HEK293 (cell line): ENCODE measurements at regions not wholly inside any gene's neighbourhood (a gene's known extent, or its start where the extent isn't known, plus 50 kb on each side); places are given as distances from the start of the nearest gene placed in this dataset.

ENCODE experiments used
- CTCF ChIA-PET: fragments of 350-600 bp; formaldehyde crosslinking; extraction: SDS; loops from one replicate; lab custom pipeline; 2021; ENCODE audit warnings: antibody characterized with exemption; lab: Yijun Ruan, JAX
- POLR2A ChIA-PET: fragments of 300-600 bp; formaldehyde crosslinking; extraction: SDS; loops from one replicate; lab custom pipeline; 2020; ENCODE audit warnings: antibody characterized with exemption, inconsistent platforms; lab: Yijun Ruan, JAX
- H3K27ac ChIP-seq: fragments of 200-500 bp; sonication (Bioruptor generic); 2 replicates; pipeline ENCODE4 v1.5.1; 2014; ENCODE audit warnings: low read depth, low read length, control low read depth, inconsistent platforms; ENCODE audit errors: extremely low read depth
- H3K36me3 ChIP-seq, 2 experiments: fragments of 200-500 bp in 1 of 2; sonication (Bioruptor generic) in 1 of 2; 1 replicate in 1 of 2; 2 replicates in 1 of 2; pipeline ENCODE4 v1.5.1; 2014 to 2017; ENCODE audit warnings: inconsistent platforms in 2 of 2, low read length in 2 of 2; ENCODE audit not compliant: control insufficient read depth in 2 of 2, insufficient read depth in 1 of 2
- H3K4me1 ChIP-seq: fragments of 200-500 bp; sonication (Bioruptor generic); 2 replicates; pipeline ENCODE4 v1.5.1; 2014; ENCODE audit warnings: mild to moderate bottlenecking, low read length, inconsistent platforms; ENCODE audit not compliant: control insufficient read depth, insufficient read depth
- H3K4me3 ChIP-seq: 2 replicates; pipeline ENCODE4 v1.5.1; 2011; ENCODE audit warnings: low read depth, mild to moderate bottlenecking, control low read depth, low read length, moderate library complexity
- H3K9me3 ChIP-seq: fragments of 200-500 bp; sonication (Bioruptor generic); 2 replicates; pipeline ENCODE4 v1.5.1; 2014; ENCODE audit warnings: low read depth, low read length, inconsistent platforms; ENCODE audit not compliant: control insufficient read depth, insufficient read depth
- BCL11B ChIP-seq: fragments of 450-650 bp; formaldehyde crosslinking; IDR thresholded peaks from 2 replicates; pipeline ENCODE4 v1.5.1; 2016; ENCODE audit warnings: low read depth, missing biosample characterization, missing genetic modification characterization
- BCL6B ChIP-seq: fragments of 450-650 bp; formaldehyde crosslinking; IDR thresholded peaks from 2 replicates; pipeline ENCODE4 v1.5.1; 2017; ENCODE audit warnings: missing biosample characterization, missing genetic modification characterization
- GLIS1 ChIP-seq: fragments of 450-650 bp; formaldehyde crosslinking; IDR thresholded peaks from 2 replicates; pipeline ENCODE4 v1.5.1; 2016; ENCODE audit warnings: missing biosample characterization, missing genetic modification characterization
- GLIS2 ChIP-seq: fragments of 450-650 bp; formaldehyde crosslinking; IDR thresholded peaks from 2 replicates; pipeline ENCODE4 v1.5.1; 2016; ENCODE audit warnings: missing biosample characterization, missing genetic modification characterization
- KLF1 ChIP-seq: fragments of 450-650 bp; formaldehyde crosslinking; IDR thresholded peaks from 2 replicates; pipeline ENCODE4 v1.5.1; 2016; ENCODE audit warnings: missing biosample characterization, missing genetic modification characterization
- KLF17 ChIP-seq: fragments of 450-650 bp; formaldehyde crosslinking; IDR thresholded peaks from 2 replicates; pipeline ENCODE4 v1.5.1; 2016; ENCODE audit warnings: missing biosample characterization, missing genetic modification characterization
- PRDM10 ChIP-seq: fragments of 450-650 bp; formaldehyde crosslinking; IDR thresholded peaks from 2 replicates; pipeline ENCODE4 v1.5.1; 2016; ENCODE audit warnings: missing biosample characterization, missing genetic modification characterization
- PRDM4 ChIP-seq: fragments of 450-650 bp; formaldehyde crosslinking; IDR thresholded peaks from 2 replicates; pipeline ENCODE4 v1.5.1; 2017; ENCODE audit warnings: missing biosample characterization, missing genetic modification characterization
- REST ChIP-seq: fragments of 450-650 bp; formaldehyde crosslinking; IDR thresholded peaks from 2 replicates; pipeline ENCODE4 v1.5.1; 2016; ENCODE audit warnings: missing biosample characterization, missing genetic modification characterization
- SP7 ChIP-seq: fragments of 450-650 bp; formaldehyde crosslinking; IDR thresholded peaks from 2 replicates; pipeline ENCODE4 v1.5.1; 2016; ENCODE audit warnings: missing biosample characterization, missing genetic modification characterization
- WT1 ChIP-seq: fragments of 450-650 bp; formaldehyde crosslinking; IDR thresholded peaks from 2 replicates; pipeline ENCODE4 v1.5.1; 2016; ENCODE audit warnings: missing biosample characterization, missing genetic modification characterization
- ZFP37 ChIP-seq: fragments of 450-650 bp; formaldehyde crosslinking; IDR thresholded peaks from 2 replicates; pipeline ENCODE4 v1.5.1; 2016; ENCODE audit warnings: missing biosample characterization, missing genetic modification characterization
- ZNF114 ChIP-seq: fragments of 450-650 bp; formaldehyde crosslinking; IDR thresholded peaks from 2 replicates; pipeline ENCODE4 v1.5.0; 2017; ENCODE audit warnings: missing biosample characterization, missing genetic modification characterization
- ZNF155 ChIP-seq: fragments of 450-650 bp; formaldehyde crosslinking; IDR thresholded peaks from 2 replicates; pipeline ENCODE4 v1.5.1; 2016; ENCODE audit warnings: missing biosample characterization, missing genetic modification characterization
- ZNF394 ChIP-seq: fragments of 450-650 bp; formaldehyde crosslinking; IDR thresholded peaks from 2 replicates; pipeline ENCODE4 v1.5.1; 2016; ENCODE audit warnings: missing biosample characterization, missing genetic modification characterization, mild to moderate bottlenecking, moderate library complexity, borderline replicate concordance
- ZNF621 ChIP-seq: fragments of 450-650 bp; formaldehyde crosslinking; IDR thresholded peaks from 2 replicates; pipeline ENCODE4 v1.5.1; 2017; ENCODE audit warnings: missing biosample characterization, missing genetic modification characterization
- ZNF658 ChIP-seq: fragments of 450-650 bp; formaldehyde crosslinking; IDR thresholded peaks from 2 replicates; pipeline ENCODE4; 2016; ENCODE audit warnings: missing biosample characterization, missing genetic modification characterization
- ZNF660 ChIP-seq: fragments of 450-650 bp; IDR thresholded peaks from 2 replicates; pipeline ENCODE4 v1.5.1; 2018; ENCODE audit warnings: missing biosample characterization, mild to moderate bottlenecking, missing genetic modification characterization
- ZXDB ChIP-seq: fragments of 450-650 bp; formaldehyde crosslinking; IDR thresholded peaks from 2 replicates; pipeline ENCODE4 v1.5.1; 2016; ENCODE audit warnings: missing biosample characterization, missing genetic modification characterization

GRCh38 chr7:14054125-14054524, 64.7 kb upstream of the ETV1 start:
- ChIA-PET POLR2A (no interaction called here), CTCF (no interaction called here)
- TF ChIP-seq SP7 (tag by site-specific recombination): no peak
- TF ChIP-seq GLIS2 (tag by site-specific recombination): no peak
- TF ChIP-seq ZFP37 (tag by site-specific recombination): no peak
- TF ChIP-seq PRDM10 (tag by site-specific recombination): no peak
- TF ChIP-seq WT1 (tag by site-specific recombination): no peak
- no peak for TF ChIP-seq REST (tag by site-specific recombination)
- TF ChIP-seq ZNF114 (tag by site-specific recombination): no peak
- no peak for TF ChIP-seq PRDM4
- no peak for TF ChIP-seq ZNF621
- TF ChIP-seq ZNF660 (tag by site-specific recombination): no peak
- TF ChIP-seq KLF17 (tag by site-specific recombination): no peak
- TF ChIP-seq ZNF155: no peak
- TF ChIP-seq ZNF658 (tag by site-specific recombination): no peak
- no peak for TF ChIP-seq BCL6B (tag by site-specific recombination)
- no peak for TF ChIP-seq KLF1 (tag by site-specific recombination)
- TF ChIP-seq BCL11B (tag by site-specific recombination): no peak
- TF ChIP-seq ZNF394 (tag by site-specific recombination): no peak
- no peak for TF ChIP-seq GLIS1 (tag by site-specific recombination)
- no peak for TF ChIP-seq ZXDB
- H3K4me1 ChIP-seq: no peaks in the 10 kb centered on the region
- H3K4me3 ChIP-seq: no peak overlapping the region
- H3K9me3 ChIP-seq: no peaks in the 10 kb centered on the region
- H3K36me3 ChIP-seq: no peaks in the 10 kb centered on the region
- no peak overlapping the region for H3K27ac ChIP-seq
